ENCODE measurements at regions not wholly inside any gene's neighbourhood (a gene's known extent, or its start where the extent isn't known, plus 50 kb on each side); places are given as distances from the start of the nearest gene placed in this dataset.

GRCh38 chr3:88779482-88779881 lies 327.9 kb upstream of the EPHA3 start:
- Histone ChIP-seq H3K9me3 (ENCODE audit: control insufficient read depth in 2 of 3, insufficient read depth in 1 of 3, low read length in 3 of 3) (no peaks in the 10 kb centered on the region), H3K9ac (ENCODE audit: low read length in 3 of 3) (no peak overlapping the region), H3K27ac (ENCODE audit: low read depth in 2 of 2, low read length in 2 of 2) (no peak overlapping the region), H3K27me3 (ENCODE audit: control insufficient read depth, insufficient read depth, low read length) (no peaks in the 10 kb centered on the region), H3K4me1 (ENCODE audit: control insufficient read depth in 2 of 3, insufficient read depth in 2 of 3, low read depth in 1 of 3, low read length in 3 of 3) (no peaks in the 10 kb centered on the region), H3K4me3 (ENCODE audit: low read length in 3 of 3) (no peak overlapping the region), H3K36me3 (ENCODE audit: control insufficient read depth in 2 of 3, insufficient read depth in 3 of 3, low read length in 3 of 3) (no peaks in the 10 kb centered on the region)
- no peak for TF ChIP-seq CTCF (IDR thresholded peaks at IDR 0.05; ENCODE audit: borderline replicate concordance, extremely low read depth, insufficient read depth)
- FAIRE-seq, result no peak
- intact Hi-C loops (cut with DNase I), result no loop called here
- DNase-seq, result no peak

GRCh38 chr3:88784925-88785324 lies 322.5 kb upstream of the EPHA3 start:
- H3K27me3 ChIP-seq (ENCODE audit: control insufficient read depth, insufficient read depth, low read length), result no peaks in the 10 kb centered on the region
- H3K36me3 ChIP-seq (ENCODE audit: control insufficient read depth in 2 of 3, insufficient read depth in 3 of 3, low read length in 3 of 3), result no peaks in the 10 kb centered on the region
- DNase-seq, result no peak
- no peak for FAIRE-seq
- no peak for TF ChIP-seq CTCF (IDR thresholded peaks at IDR 0.05; ENCODE audit: borderline replicate concordance, extremely low read depth, insufficient read depth)
- no peak overlapping the region for H3K27ac ChIP-seq (ENCODE audit: low read depth in 2 of 2, low read length in 2 of 2)
- H3K4me1 ChIP-seq (ENCODE audit: control insufficient read depth in 2 of 3, insufficient read depth in 2 of 3, low read depth in 1 of 3, low read length in 3 of 3), result no peaks in the 10 kb centered on the region
- H3K9ac ChIP-seq (ENCODE audit: low read length in 3 of 3), result no peak overlapping the region
- intact Hi-C loops (cut with DNase I), result no loop called here
- no peak overlapping the region for H3K4me3 ChIP-seq (ENCODE audit: low read length in 3 of 3)
- H3K9me3 ChIP-seq (ENCODE audit: control insufficient read depth in 2 of 3, insufficient read depth in 1 of 3, low read length in 3 of 3), result no peaks in the 10 kb centered on the region

- H3K27me3 ChIP-seq (ENCODE audit: control insufficient read depth, insufficient read depth, low read length), result no peaks in the 10 kb centered on the region
- TF ChIP-seq CTCF (IDR thresholded peaks at IDR 0.05; ENCODE audit: borderline replicate concordance, extremely low read depth, insufficient read depth), result no peak
- H3K4me1 ChIP-seq (ENCODE audit: control insufficient read depth in 2 of 3, insufficient read depth in 2 of 3, low read depth in 1 of 3, low read length in 3 of 3), result no peaks in the 10 kb centered on the region
- no peaks in the 10 kb centered on the region for H3K9me3 ChIP-seq (ENCODE audit: control insufficient read depth in 2 of 3, insufficient read depth in 1 of 3, low read length in 3 of 3)
- no peak overlapping the region for H3K4me3 ChIP-seq (ENCODE audit: low read length in 3 of 3)
- H3K36me3 ChIP-seq (ENCODE audit: control insufficient read depth in 2 of 3, insufficient read depth in 3 of 3, low read length in 3 of 3), result no peaks in the 10 kb centered on the region
- DNase-seq (no peak), FAIRE-seq (no peak)
- intact Hi-C loops (cut with DNase I), result no loop called here
- H3K27ac ChIP-seq (ENCODE audit: low read depth in 2 of 2, low read length in 2 of 2), result no peak overlapping the region
- no peak overlapping the region for H3K9ac ChIP-seq (ENCODE audit: low read length in 3 of 3)
These were observed 321.6 kb upstream of the EPHA3 start for GRCh38 chr3:88785841-88786240.

GRCh38 chr3:88795503-88795902 lies 311.9 kb upstream of the EPHA3 start:
- Histone ChIP-seq H3K4me1 (ENCODE audit: control insufficient read depth in 2 of 3, insufficient read depth in 2 of 3, low read depth in 1 of 3, low read length in 3 of 3) (no peaks in the 10 kb centered on the region), H3K9ac (ENCODE audit: low read length in 3 of 3) (no peak overlapping the region), H3K36me3 (ENCODE audit: control insufficient read depth in 2 of 3, insufficient read depth in 3 of 3, low read length in 3 of 3) (no peaks in the 10 kb centered on the region), H3K9me3 (ENCODE audit: control insufficient read depth in 2 of 3, insufficient read depth in 1 of 3, low read length in 3 of 3) (no peaks in the 10 kb centered on the region), H3K4me3 (ENCODE audit: low read length in 3 of 3) (no peak overlapping the region), H3K27me3 (ENCODE audit: control insufficient read depth, insufficient read depth, low read length) (no peaks in the 10 kb centered on the region), H3K27ac (ENCODE audit: low read depth in 2 of 2, low read length in 2 of 2) (no peak overlapping the region)
- no peak for TF ChIP-seq CTCF (IDR thresholded peaks at IDR 0.05; ENCODE audit: borderline replicate concordance, extremely low read depth, insufficient read depth)
- intact Hi-C loops (cut with DNase I), result no loop called here
- FAIRE-seq (no peak), DNase-seq (no peak)
